BLaER1 (cell line): ENCODE measurements at regions not wholly inside any gene's neighbourhood (a gene's known extent, or its start where the extent isn't known, plus 50 kb on each side); places are given as distances from the start of the nearest gene placed in this dataset.
"Not testable (repeated sequence)": the region's sequence is repeated elsewhere in the genome, so short reads cannot be mapped to it uniquely, and the experiment has no call there.

Experiments
- H3K27ac ChIP-seq: shearing (Covaris generic); formaldehyde crosslinking; 2 replicates; pipeline ENCODE4 v1.8.1; 2022
- H3K27me3 ChIP-seq: shearing (Covaris generic); formaldehyde crosslinking; 2 replicates; pipeline ENCODE4 v1.8.1; 2022
- H3K36me3 ChIP-seq: shearing (Covaris generic); formaldehyde crosslinking; 2 replicates; pipeline ENCODE4 v1.8.1; 2022
- H3K4me1 ChIP-seq: shearing (Covaris generic); formaldehyde crosslinking; 2 replicates; pipeline ENCODE4 v1.8.1; 2022
- H3K4me2 ChIP-seq: shearing (Covaris generic); formaldehyde crosslinking; 2 replicates; pipeline ENCODE4 v1.8.1; 2022
- H3K4me3 ChIP-seq: shearing (Covaris generic); formaldehyde crosslinking; 2 replicates; pipeline ENCODE4 v1.8.1; 2022
- H3K9ac ChIP-seq: shearing (Covaris generic); formaldehyde crosslinking; 2 replicates; pipeline ENCODE4 v1.8.1; 2022
- H3K9me3 ChIP-seq: shearing (Covaris generic); formaldehyde crosslinking; 2 replicates; pipeline ENCODE4 v1.8.1; 2022
- H4K20me1 ChIP-seq: shearing (Covaris generic); formaldehyde crosslinking; 2 replicates; pipeline ENCODE4 v1.8.1; 2022
- Cebpa-rat ChIP-seq: shearing (Covaris generic); IDR thresholded peaks from 2 replicates; pipeline ENCODE4 v1.8.1; 2022

GRCh38 chr10:118963341-118963740, 66.2 kb upstream of the NANOS1 start:
- Histone ChIP-seq H3K27ac (no peak overlapping the region), H3K27me3 (no peaks in the 10 kb centered on the region), H4K20me1 (no peaks in the 10 kb centered on the region), H3K4me1 (peaks cover 18% of the 10 kb centered on the region), H3K36me3 (no peaks in the 10 kb centered on the region), H3K4me2 (no peak overlapping the region), H3K4me3 (no peak overlapping the region), H3K9me3 (no peaks in the 10 kb centered on the region), H3K9ac (no peak overlapping the region)
- no peak for TF ChIP-seq Cebpa-rat

GRCh38 chr10:118963933-118964332, 65.6 kb upstream of the NANOS1 start:
- Histone ChIP-seq H3K4me2 (no peak overlapping the region), H3K4me3 (no peak overlapping the region), H4K20me1 (no peaks in the 10 kb centered on the region), H3K36me3 (no peaks in the 10 kb centered on the region), H3K4me1 (peaks cover 20% of the 10 kb centered on the region), H3K9me3 (no peaks in the 10 kb centered on the region), H3K27ac (no peak overlapping the region), H3K27me3 (no peaks in the 10 kb centered on the region), H3K9ac (no peak overlapping the region)
- no peak for TF ChIP-seq Cebpa-rat

GRCh38 chr10:118964476-118964875, 65.0 kb upstream of the NANOS1 start:
- not testable (repeated sequence) for H3K27ac ChIP-seq, H3K9me3 ChIP-seq, H3K27me3 ChIP-seq, H3K9ac ChIP-seq, H3K36me3 ChIP-seq, H3K4me3 ChIP-seq, H4K20me1 ChIP-seq, H3K4me2 ChIP-seq
- peaks cover 20% of the 10 kb centered on the region for H3K4me1 ChIP-seq

GRCh38 chr10:118965096-118965495, 64.4 kb upstream of the NANOS1 start:
- Histone ChIP-seq H3K9me3 (no peaks in the 10 kb centered on the region), H3K4me1 (peaks cover 20% of the 10 kb centered on the region), H3K4me3 (no peak overlapping the region), H3K4me2 (no peak overlapping the region), H3K27me3 (no peaks in the 10 kb centered on the region), H3K27ac (no peak overlapping the region), H3K36me3 (no peaks in the 10 kb centered on the region), H4K20me1 (no peaks in the 10 kb centered on the region), H3K9ac (no peak overlapping the region)
- no peak for TF ChIP-seq Cebpa-rat

GRCh38 chr10:118965645-118966044, 63.9 kb upstream of the NANOS1 start:
- Histone ChIP-seq H3K27ac (no peak overlapping the region), H3K36me3 (no peaks in the 10 kb centered on the region), H3K4me1 (peaks cover 25% of the 10 kb centered on the region), H3K4me2 (no peak overlapping the region), H4K20me1 (no peaks in the 10 kb centered on the region), H3K9me3 (no peaks in the 10 kb centered on the region), H3K27me3 (no peaks in the 10 kb centered on the region), H3K9ac (no peak overlapping the region), H3K4me3 (no peak overlapping the region)
- TF ChIP-seq Cebpa-rat, result no peak

GRCh38 chr10:118966076-118966849, 63.3 kb upstream of the NANOS1 start:
- Histone ChIP-seq H3K9ac (no peak overlapping the region), H3K36me3 (no peaks in the 10 kb centered on the region), H3K27ac (no peak overlapping the region), H3K4me3 (no peak overlapping the region), H3K27me3 (no peaks in the 10 kb centered on the region), H3K4me2 (no peak overlapping the region), H3K4me1 (peaks cover 31% of the 10 kb centered on the region), H4K20me1 (no peaks in the 10 kb centered on the region), H3K9me3 (no peaks in the 10 kb centered on the region)
- TF ChIP-seq Cebpa-rat, result no peak

GRCh38 chr10:118966850-118967125, 62.7 kb upstream of the NANOS1 start:
- Histone ChIP-seq H3K4me2 (no peak overlapping the region), H3K9ac (no peak overlapping the region), H3K4me3 (no peak overlapping the region), H3K36me3 (no peaks in the 10 kb centered on the region), H3K27me3 (no peaks in the 10 kb centered on the region), H3K4me1 (peaks cover 36% of the 10 kb centered on the region), H3K27ac (no peak overlapping the region), H4K20me1 (no peaks in the 10 kb centered on the region), H3K9me3 (no peaks in the 10 kb centered on the region)
- no peak for TF ChIP-seq Cebpa-rat

GRCh38 chr10:118967160-118967559, 62.4 kb upstream of the NANOS1 start:
- H3K27me3 ChIP-seq, result no peaks in the 10 kb centered on the region
- H3K4me2 ChIP-seq, result no peak overlapping the region
- peaks cover 40% of the 10 kb centered on the region for H3K4me1 ChIP-seq
- no peaks in the 10 kb centered on the region for H3K36me3 ChIP-seq
- H3K27ac ChIP-seq, result no peak overlapping the region
- H4K20me1 ChIP-seq, result no peaks in the 10 kb centered on the region
- no peak overlapping the region for H3K9ac ChIP-seq
- no peaks in the 10 kb centered on the region for H3K9me3 ChIP-seq
- TF ChIP-seq Cebpa-rat, result no peak
- no peak overlapping the region for H3K4me3 ChIP-seq

GRCh38 chr10:118968060-118968459, 61.5 kb upstream of the NANOS1 start:
- Histone ChIP-seq H3K9ac (no peak overlapping the region), H3K27ac (no peak overlapping the region), H3K36me3 (no peaks in the 10 kb centered on the region), H4K20me1 (no peaks in the 10 kb centered on the region), H3K4me3 (no peak overlapping the region), H3K27me3 (no peaks in the 10 kb centered on the region), H3K9me3 (no peaks in the 10 kb centered on the region), H3K4me2 (0 out of 2 replicates have a peak overlapping the region, but pooled peaks have one; percentile 3), H3K4me1 (peaks cover 43% of the 10 kb centered on the region)
- TF ChIP-seq Cebpa-rat, result no peak

GRCh38 chr10:118968482-118968881, 61.0 kb upstream of the NANOS1 start:
- Histone ChIP-seq H3K36me3 (no peaks in the 10 kb centered on the region), H3K9me3 (peaks cover 4% of the 10 kb centered on the region; the same call in 1 of the 2 replicates), H3K4me1 (peaks cover 43% of the 10 kb centered on the region), H3K4me3 (no peak overlapping the region), H3K9ac (no peak overlapping the region), H3K4me2 (0 out of 2 replicates have a peak overlapping the region, but pooled peaks have one; percentile 3), H4K20me1 (no peaks in the 10 kb centered on the region), H3K27ac (no peak overlapping the region), H3K27me3 (no peaks in the 10 kb centered on the region)
- no peak for TF ChIP-seq Cebpa-rat

GRCh38 chr10:118969014-118969413, 60.5 kb upstream of the NANOS1 start:
- H3K9me3 ChIP-seq, result peaks cover 9% of the 10 kb centered on the region
- H4K20me1 ChIP-seq, result no peaks in the 10 kb centered on the region
- peaks cover 43% of the 10 kb centered on the region for H3K4me1 ChIP-seq
- H3K4me2 ChIP-seq, result no peak overlapping the region
- TF ChIP-seq Cebpa-rat, result no peak
- no peaks in the 10 kb centered on the region for H3K27me3 ChIP-seq
- H3K36me3 ChIP-seq, result no peaks in the 10 kb centered on the region
- no peak overlapping the region for H3K4me3 ChIP-seq
- no peak overlapping the region for H3K27ac ChIP-seq
- H3K9ac ChIP-seq, result no peak overlapping the region
